Lung (tissue), 11 donors: ENCODE measurements at regions not wholly inside any gene's neighbourhood (a gene's known extent, or its start where the extent isn't known, plus 50 kb on each side); places are given as distances from the start of the nearest gene placed in this dataset.
"Not testable (repeated sequence)": the region's sequence is repeated elsewhere in the genome, so short reads cannot be mapped to it uniquely, and the experiment has no call there.

Source experiments
- ATAC-seq: fragments of 200-7000 bp; cut with Tn5 transposase; one replicate; pipeline ENCODE4 v1.9.1; 2020; ENCODE audit warnings: moderate number of reproducible peaks; ENCODE audit not compliant: insufficient read depth, low FRiP score
- DNase-seq, 3 donors: peaks; one replicate each; pipeline ENCODE4 v3.0.0-alpha.2; 2013 to 2017
- H3K27ac ChIP-seq, 2 donors: one replicate each; pipeline ENCODE4 v1.5.1; 2013; ENCODE audit warnings: mild to moderate bottlenecking in 2 of 2, moderate library complexity in 2 of 2, control low read depth in 1 of 2, inconsistent platforms in 1 of 2, low read depth in 1 of 2, low read length in 1 of 2
- H3K27me3 ChIP-seq, 3 donors: one replicate each; pipeline ENCODE4 v1.5.1; 2013; ENCODE audit warnings: low read length in 2 of 3; ENCODE audit not compliant: control insufficient read depth in 3 of 3, insufficient read depth in 3 of 3
- H3K36me3 ChIP-seq, 4 donors: one replicate each; pipeline ENCODE4 v1.5.1; 2013; ENCODE audit warnings: low read length in 4 of 4, mild to moderate bottlenecking in 1 of 4, moderate library complexity in 1 of 4; ENCODE audit not compliant: control insufficient read depth in 4 of 4, insufficient read depth in 4 of 4
- H3K4me1 ChIP-seq, 5 donors: one replicate each; pipeline ENCODE4 v1.5.1; 2013; ENCODE audit warnings: low read length in 5 of 5, mild to moderate bottlenecking in 2 of 5, moderate library complexity in 1 of 5; ENCODE audit not compliant: control insufficient read depth in 5 of 5, insufficient read depth in 5 of 5
- H3K4me3 ChIP-seq: one replicate; pipeline ENCODE4 v1.5.1; 2013; ENCODE audit warnings: mild to moderate bottlenecking, control low read depth, moderate library complexity
- H3K9ac ChIP-seq, 2 donors: one replicate each; pipeline ENCODE4 v1.5.1; 2013; ENCODE audit warnings: low read length in 2 of 2, control low read depth in 1 of 2; ENCODE audit not compliant: insufficient read depth in 1 of 2
- H3K9me3 ChIP-seq, 4 donors: one replicate each; pipeline ENCODE4 v1.5.1; 2013; ENCODE audit warnings: low read length in 3 of 4, mild to moderate bottlenecking in 1 of 4, moderate library complexity in 1 of 4; ENCODE audit not compliant: control insufficient read depth in 4 of 4, insufficient read depth in 3 of 4
- CTCF ChIP-seq: IDR thresholded peaks from 2 replicates; pipeline ENCODE4 v1.5.1; 2012; ENCODE audit warnings: mild to moderate bottlenecking; ENCODE audit errors: control extremely low read depth, extremely low read depth
- WGBS, 2 donors: extraction: QIAGEN DNeasy Blood & Tissue Kit; methylation state at CpG; one replicate each; pipeline ENCODE4 v1.1.7; 2013; 5-methylcytosine and 5-hydroxymethylcytosine counted together
- donor health status: control.
- donor health status: control.
- donor health status: Bipolar disorder and iron deficiency.
- donor health status: healthy.
- donor health status: DM: yes; HTN: yes; CAD: no.

- DNase-seq (no peak), ATAC-seq (no peak)
- no peak for TF ChIP-seq CTCF
- Histone ChIP-seq H3K9ac (no peak overlapping the region), H3K9me3 (peaks cover 0 to 1% (median 0%) of the 10 kb centered on the region in 4 donors), H3K27ac (no peak overlapping the region), H3K27me3 (no peaks in the 10 kb centered on the region), H3K4me3 (no peak overlapping the region), H3K4me1 (peaks cover 0 to 5% (median 2%) of the 10 kb centered on the region in 5 donors), H3K36me3 (no peaks in the 10 kb centered on the region)
- 69 to 79% methylated on average over 3 of the region's 3 CpGs for WGBS, 2 donors
Measured at GRCh38 chr2:224155896-224156295, 116.8 kb upstream of the SERPINE2 start.

GRCh38 chr2:224155371-224155770 lies 116.3 kb upstream of the SERPINE2 start:
- ATAC-seq (no peak), DNase-seq (no peak)
- Histone ChIP-seq H3K9me3 (no peaks in the 10 kb centered on the region), H3K27ac (no peak overlapping the region), H3K4me3 (no peak overlapping the region), H3K9ac (no peak overlapping the region), H3K27me3 (no peaks in the 10 kb centered on the region), H3K4me1 (peaks cover 0 to 5% (median 0%) of the 10 kb centered on the region in 5 donors), H3K36me3 (no peaks in the 10 kb centered on the region)
- no peak for TF ChIP-seq CTCF
- 83 to 90% methylated on average over 3 of the region's 3 CpGs for WGBS, 2 donors

GRCh38 chr2:224151680-224152310 lies 112.7 kb upstream of the SERPINE2 start:
- no peak for ATAC-seq
- no peak for TF ChIP-seq CTCF
- 86 to 94% methylated on average over 9 of the region's 9 CpGs for WGBS, 2 donors
- H3K36me3 ChIP-seq, result no peaks in the 10 kb centered on the region
- no peaks in the 10 kb centered on the region for H3K27me3 ChIP-seq
- H3K27ac ChIP-seq, result no peak overlapping the region
- no peak overlapping the region for H3K4me3 ChIP-seq
- no peak overlapping the region for H3K9ac ChIP-seq
- H3K9me3 ChIP-seq, result no peaks in the 10 kb centered on the region
- DNase-seq, result no peak
- no peaks in the 10 kb centered on the region for H3K4me1 ChIP-seq

GRCh38 chr2:224151161-224151560 lies 112.1 kb upstream of the SERPINE2 start:
- H3K4me3 ChIP-seq, result no peak overlapping the region
- H3K9me3 ChIP-seq, result no peaks in the 10 kb centered on the region
- ATAC-seq (no peak), DNase-seq (no peak)
- H3K9ac ChIP-seq, result no peak overlapping the region
- TF ChIP-seq CTCF, result no peak
- H3K4me1 ChIP-seq, result no peaks in the 10 kb centered on the region
- no peaks in the 10 kb centered on the region for H3K36me3 ChIP-seq
- no peak overlapping the region for H3K27ac ChIP-seq
- 72 to 84% methylated on average over 3 of the region's 3 CpGs for WGBS, 2 donors
- H3K27me3 ChIP-seq, result no peaks in the 10 kb centered on the region

- not testable (repeated sequence) for DNase-seq, H3K9ac ChIP-seq, H3K27ac ChIP-seq, H3K4me3 ChIP-seq, ATAC-seq, H3K9me3 ChIP-seq, H3K36me3 ChIP-seq, H3K27me3 ChIP-seq, H3K4me1 ChIP-seq
- 93% methylated on average over 5 of the region's 5 CpGs for WGBS, 2 donors
Measured at GRCh38 chr2:224148058-224148457, 109.0 kb upstream of the SERPINE2 start.
